Skeletal muscle cell (primary cell): ENCODE measurements at regions not wholly inside any gene's neighbourhood (a gene's known extent, or its start where the extent isn't known, plus 50 kb on each side); places are given as distances from the start of the nearest gene placed in this dataset.

ENCODE experiments used
- DNase-seq: peaks from one replicate; pipeline ENCODE4 v3.0.0-alpha.2; 2010; ENCODE audit warnings: low read depth
- H3K4me3 ChIP-seq: 2 replicates; pipeline ENCODE4 v1.5.1; 2011; ENCODE audit warnings: low read depth, mild to moderate bottlenecking, control low read depth, low read length, moderate library complexity

DNA sequence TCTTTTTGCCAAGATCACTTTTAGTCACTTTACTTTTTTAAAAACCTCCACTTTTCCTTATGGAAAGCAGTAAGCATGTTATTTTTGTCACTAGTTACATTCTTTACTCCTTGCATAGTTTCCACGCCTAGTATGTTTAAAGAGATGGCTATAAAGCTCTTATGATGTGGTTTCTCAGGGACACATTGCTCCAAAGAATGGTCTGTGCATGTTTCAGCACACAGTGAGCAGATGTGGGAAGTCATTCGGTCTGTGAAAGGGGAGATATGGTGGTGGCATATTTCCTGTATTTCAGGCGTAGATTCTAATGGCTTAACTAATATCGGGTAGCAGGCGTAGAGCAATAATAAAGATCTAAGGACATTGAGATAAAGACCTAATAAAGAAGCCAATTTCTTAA, 180.7 kb downstream of the SLITRK6 start:
- no peak for DNase-seq
- H3K4me3 ChIP-seq = no peak overlapping the region

- no peak overlapping the region for H3K4me3 ChIP-seq
- DNase-seq = peak; percentile 7
Measured at GRCh38 chr13:85616275-85616674, 182.9 kb downstream of the SLITRK6 start.

DNA sequence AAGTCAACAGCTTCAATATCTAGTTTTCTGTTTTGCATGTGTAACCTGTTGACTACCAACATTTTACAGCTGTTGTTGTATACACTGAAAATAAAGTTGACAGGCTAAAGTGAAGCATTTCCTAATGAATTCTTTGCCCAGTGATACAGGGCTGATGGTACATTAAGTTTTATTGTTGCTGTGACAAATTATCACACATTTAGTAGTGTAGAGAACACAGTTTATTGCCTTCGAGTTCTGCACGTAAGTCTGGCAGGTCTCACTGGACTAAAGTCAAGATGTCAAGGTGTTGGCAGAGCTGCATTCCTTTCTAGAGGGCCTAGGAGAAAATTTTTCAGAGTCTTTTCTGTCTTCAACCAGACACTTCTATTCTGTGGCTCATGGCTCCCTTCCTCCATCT, 184.2 kb downstream of the SLITRK6 start:
- no peak for DNase-seq
- H3K4me3 ChIP-seq = no peak overlapping the region

DNA sequence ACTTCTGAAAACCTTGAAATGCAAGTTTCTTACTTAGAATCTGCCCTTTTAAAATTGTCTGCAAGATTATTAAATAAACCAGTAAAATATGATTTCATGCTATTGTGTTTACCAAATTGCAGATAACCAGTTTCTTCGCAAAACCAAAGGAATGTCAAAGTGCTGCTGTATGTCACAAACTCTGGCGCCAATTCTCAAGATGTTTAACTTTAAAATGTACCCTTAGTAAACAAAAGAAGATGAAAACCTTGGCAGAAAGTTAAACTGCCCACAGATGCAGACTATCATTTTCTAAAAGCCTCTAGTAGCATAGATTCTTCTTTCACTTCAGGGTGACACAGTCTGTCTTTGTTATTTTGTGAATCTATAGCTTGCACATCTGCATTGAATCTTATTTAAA, 189.2 kb downstream of the SLITRK6 start:
- H3K4me3 ChIP-seq = no peak overlapping the region
- DNase-seq = no peak

- no peak overlapping the region for H3K4me3 ChIP-seq
- no peak for DNase-seq
Measured at GRCh38 chr13:85608255-85608829, 190.9 kb downstream of the SLITRK6 start.

- DNase-seq = no peak
- H3K4me3 ChIP-seq = no peak overlapping the region
Measured at GRCh38 chr13:85603735-85604134, 195.5 kb downstream of the SLITRK6 start.

DNA sequence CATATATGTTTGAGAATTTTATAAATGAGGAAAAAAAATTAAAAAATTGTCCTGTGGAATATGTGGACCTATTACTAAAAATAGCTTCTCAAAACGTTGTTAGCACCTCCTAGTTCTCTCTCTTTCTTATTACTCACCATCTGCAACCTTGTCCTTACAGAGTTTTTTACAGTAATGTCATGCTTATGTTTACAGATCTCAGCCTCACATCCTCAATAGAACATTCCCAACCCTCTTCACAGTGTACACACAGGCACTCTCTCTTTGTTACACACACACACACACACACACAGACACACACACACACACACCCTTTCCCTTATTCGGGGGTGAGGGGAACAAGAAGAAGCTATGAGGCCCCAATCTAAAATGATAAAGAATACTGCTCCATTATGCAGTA, 197.7 kb downstream of the SLITRK6 start:
- no peak overlapping the region for H3K4me3 ChIP-seq
- DNase-seq = no peak

DNA sequence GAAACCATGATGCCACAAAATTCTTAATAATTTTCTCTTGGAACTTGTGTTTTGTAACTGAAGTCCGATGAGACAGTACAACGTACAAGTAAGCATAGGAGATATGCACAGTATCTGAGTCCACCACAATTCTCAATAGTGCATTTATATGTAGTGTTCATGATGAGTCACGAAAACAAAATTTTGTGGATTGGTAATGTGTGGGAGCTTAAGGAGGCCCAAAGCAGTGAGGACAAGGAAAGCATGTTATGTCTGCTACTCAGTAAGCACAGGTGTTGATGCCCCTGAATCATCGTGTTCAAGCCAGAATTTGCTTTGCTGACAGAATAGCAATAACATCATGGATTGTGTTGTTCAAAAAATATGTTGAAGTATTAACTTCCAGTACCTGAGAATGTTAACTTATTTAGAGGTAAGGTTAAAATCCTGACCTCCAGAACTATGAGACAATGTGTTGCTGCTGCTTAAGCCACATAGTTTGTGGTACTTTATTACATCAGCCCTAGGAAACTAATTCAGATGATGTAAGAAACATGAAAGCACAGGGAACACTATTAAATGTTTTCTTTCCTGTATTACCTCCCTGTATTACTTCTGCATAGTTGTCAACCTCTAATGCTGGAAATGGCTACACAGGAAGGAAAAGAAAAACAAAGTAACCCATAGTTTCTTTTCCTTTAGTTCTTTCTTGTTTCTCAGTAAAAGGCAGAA, 201.3 kb downstream of the SLITRK6 start:
- peak; percentile 73 for DNase-seq
- no peak overlapping the region for H3K4me3 ChIP-seq

GRCh38 chr13:85592211-85592610, 207.0 kb downstream of the SLITRK6 start:
- H3K4me3 ChIP-seq = no peak overlapping the region

DNA sequence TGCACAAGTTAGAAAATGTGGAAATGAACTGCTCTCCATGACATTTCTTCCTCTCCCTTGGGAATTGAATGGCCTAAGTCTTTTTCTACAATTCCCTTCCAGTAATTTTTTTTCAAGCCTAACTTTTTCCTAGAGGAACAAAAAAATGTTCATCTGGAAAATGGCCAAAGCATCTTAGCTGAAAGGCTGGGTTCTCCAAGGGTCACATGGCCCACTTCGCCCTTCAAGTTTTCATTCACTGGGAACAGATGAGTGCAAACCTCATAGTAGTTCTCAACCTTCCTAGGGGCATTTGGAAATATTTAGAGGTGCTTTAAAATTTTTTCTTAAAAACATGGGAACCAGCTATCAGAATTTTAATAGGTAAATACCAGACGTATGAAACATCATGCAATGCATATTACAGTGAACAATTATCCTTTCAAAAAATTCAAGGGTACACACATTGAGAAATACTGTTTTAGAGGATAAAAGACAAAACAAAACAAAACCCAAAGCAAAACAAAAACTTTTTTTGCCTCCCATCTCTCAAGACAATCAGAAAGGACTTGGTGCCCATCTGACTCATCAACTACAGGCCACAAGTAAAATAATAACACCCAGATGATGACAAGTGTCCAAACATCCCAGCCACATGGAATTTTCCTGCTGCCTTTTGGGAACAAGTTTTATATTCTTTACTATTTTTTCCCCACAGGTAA, 208.8 kb downstream of the SLITRK6 start:
- DNase-seq = no peak
- H3K4me3 ChIP-seq = no peak overlapping the region

More at GRCh38 chr13:85592211-85592610, 207.0 kb downstream of the SLITRK6 start:
- DNase-seq = no peak

DNA sequence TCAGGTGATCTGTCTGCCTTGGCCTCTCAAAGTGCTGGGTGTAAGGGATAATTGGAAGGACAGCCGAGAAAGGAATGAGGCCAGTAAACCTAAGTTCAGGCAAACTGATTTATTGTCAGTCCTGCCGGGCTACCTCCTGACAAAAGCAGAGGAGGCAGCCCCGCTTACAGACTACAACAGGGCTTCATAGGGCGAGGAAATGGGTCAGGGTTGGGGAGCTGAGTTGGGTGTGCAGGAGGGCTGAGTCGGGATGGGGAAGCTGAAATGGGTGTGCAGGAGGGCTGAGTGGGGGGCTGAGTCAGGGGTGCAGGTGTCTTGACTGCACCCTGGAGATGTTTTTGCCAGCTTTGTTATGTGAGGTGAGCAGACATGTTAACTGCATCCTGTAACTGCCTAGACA, 210.2 kb downstream of the SLITRK6 start:
- DNase-seq = no peak
- no peak overlapping the region for H3K4me3 ChIP-seq

GRCh38 chr13:85588359-85588758, 210.9 kb downstream of the SLITRK6 start:
- DNase-seq = no peak
- no peak overlapping the region for H3K4me3 ChIP-seq

- no peak overlapping the region for H3K4me3 ChIP-seq
- no peak for DNase-seq
Measured at GRCh38 chr13:85586856-85587255, 212.4 kb downstream of the SLITRK6 start.

- H3K4me3 ChIP-seq = no peak overlapping the region
- DNase-seq = peak; percentile 31
Measured at GRCh38 chr13:85586422-85586831, 212.8 kb downstream of the SLITRK6 start.

GRCh38 chr13:85582890-85583289, 216.3 kb downstream of the SLITRK6 start:
- no peak for DNase-seq

GRCh38 chr13:85575110-85575509, 224.1 kb downstream of the SLITRK6 start:
- no peak overlapping the region for H3K4me3 ChIP-seq
- no peak for DNase-seq

More at GRCh38 chr13:85582890-85583289, 216.3 kb downstream of the SLITRK6 start:
- H3K4me3 ChIP-seq = no peak overlapping the region

DNA sequence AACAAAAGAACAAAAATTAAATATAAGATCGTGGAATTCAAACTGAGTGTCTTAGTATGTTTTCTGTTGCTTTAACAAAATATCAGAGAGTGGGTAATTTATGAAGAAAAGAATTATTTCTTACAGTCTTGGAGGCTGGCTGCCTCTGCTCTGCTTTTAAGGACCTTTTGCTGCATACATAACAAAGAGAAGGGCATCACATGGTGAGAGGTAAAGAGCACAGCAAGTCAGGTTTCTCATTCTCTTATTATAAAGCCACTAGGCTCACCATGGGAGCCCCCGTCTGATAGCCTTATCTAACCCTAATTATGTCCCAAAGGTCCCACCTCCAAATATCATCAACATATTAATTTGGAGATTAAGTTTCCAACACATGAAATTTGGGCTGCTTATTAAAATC, 231.3 kb downstream of the SLITRK6 start:
- no peak overlapping the region for H3K4me3 ChIP-seq
- DNase-seq = no peak

DNA sequence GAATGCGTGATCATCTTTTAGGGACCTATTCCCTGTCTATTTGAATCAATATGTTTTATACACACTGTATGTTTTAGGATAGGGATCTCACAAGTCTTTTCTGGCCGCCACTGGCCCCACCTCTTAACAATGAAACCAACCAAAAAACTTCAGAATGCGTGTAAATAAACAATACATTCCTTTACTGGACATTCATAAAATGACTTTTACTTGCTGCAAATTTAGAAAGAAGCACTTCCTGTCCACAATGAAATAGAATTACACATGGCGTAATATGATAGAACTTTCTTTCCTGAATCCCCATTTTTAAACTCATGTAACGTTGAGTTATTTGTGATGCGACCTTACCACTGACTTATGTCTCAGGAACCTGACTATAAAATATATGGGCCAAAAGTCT, 233.6 kb downstream of the SLITRK6 start:
- no peak overlapping the region for H3K4me3 ChIP-seq
- no peak for DNase-seq

GRCh38 chr13:85564598-85564997, 234.6 kb downstream of the SLITRK6 start:
- no peak overlapping the region for H3K4me3 ChIP-seq
- DNase-seq = no peak

- H3K4me3 ChIP-seq = no peak overlapping the region
- no peak for DNase-seq
Measured at GRCh38 chr13:85562282-85562681, 236.9 kb downstream of the SLITRK6 start.
